HG02623 (cell line): ENCODE measurements at regions not wholly inside any gene's neighbourhood (a gene's known extent, or its start where the extent isn't known, plus 50 kb on each side); places are given as distances from the start of the nearest gene placed in this dataset.
"Not testable (repeated sequence)": the region's sequence is repeated elsewhere in the genome, so short reads cannot be mapped to it uniquely, and the experiment has no call there.

Source experiments
- ATAC-seq: cut with Tn5 transposase; IDR thresholded peaks from one replicate; pipeline ENCODE4 v1.9.1; 2021; ENCODE audit warnings: moderate library complexity; ENCODE audit not compliant: unreplicated experiment

GRCh38 chrX:111041018-111041462 lies 55.0 kb upstream of the PAK3 start:
- ATAC-seq: no peak

DNA sequence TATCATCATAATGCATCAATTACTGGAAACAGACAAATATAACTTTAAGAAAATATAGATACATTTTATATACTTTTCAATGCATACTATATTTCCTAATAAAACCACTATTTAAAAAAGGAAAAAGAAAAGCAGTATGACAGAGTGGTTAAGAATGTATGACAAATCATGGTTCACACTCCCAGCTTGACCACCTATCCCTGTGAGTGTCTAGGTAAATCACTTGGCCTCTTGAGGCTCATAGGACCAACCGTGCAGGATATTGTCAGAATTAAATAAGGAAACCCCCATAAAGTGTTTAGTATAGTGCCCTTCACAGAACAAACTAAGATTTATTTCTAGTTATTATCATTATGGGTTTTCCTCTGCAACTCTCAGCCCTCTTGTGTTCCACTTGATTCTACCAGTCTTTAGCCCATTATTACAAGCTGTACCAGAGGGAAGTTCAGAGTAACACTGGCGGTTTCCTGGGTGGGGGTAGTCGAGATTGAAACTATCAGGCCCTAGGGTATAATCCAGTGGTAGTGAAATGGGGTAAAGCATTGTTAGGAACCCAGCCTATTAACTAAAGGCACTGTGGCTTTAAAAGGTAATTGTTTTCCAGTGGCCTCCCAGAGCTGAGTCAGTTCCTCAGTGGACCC lies 55.5 kb upstream of the PAK3 start:
- no peak for ATAC-seq

- ATAC-seq: no peak
Measured at GRCh38 chrX:111039606-111040005, 56.4 kb upstream of the PAK3 start.

DNA sequence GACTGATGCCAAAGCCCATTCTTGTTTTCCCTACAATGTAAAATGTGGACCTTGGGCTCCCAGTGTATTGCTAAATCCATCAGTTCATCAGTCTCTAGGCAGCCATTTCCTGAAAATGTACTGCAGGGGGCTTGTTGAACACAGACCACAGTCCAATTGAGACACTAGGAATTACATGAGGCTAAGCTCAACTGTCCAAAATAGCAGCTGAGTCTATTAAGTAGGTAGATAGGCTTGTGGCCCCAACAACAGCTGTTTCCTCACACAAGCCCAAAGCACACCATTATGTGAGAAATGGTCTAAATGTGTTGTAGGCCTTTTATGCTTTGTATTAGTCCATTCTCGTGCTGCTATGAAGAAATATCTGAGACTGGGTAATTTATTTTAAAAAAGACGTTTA lies 60.0 kb upstream of the PAK3 start:
- ATAC-seq: no peak

GRCh38 chrX:111035256-111035655 lies 60.7 kb upstream of the PAK3 start:
- no peak for ATAC-seq

- ATAC-seq: not testable (repeated sequence)
Measured at GRCh38 chrX:111022998-111023397, 73.0 kb upstream of the PAK3 start.

GRCh38 chrX:111020283-111020682 lies 75.7 kb upstream of the PAK3 start:
- ATAC-seq: no peak

DNA sequence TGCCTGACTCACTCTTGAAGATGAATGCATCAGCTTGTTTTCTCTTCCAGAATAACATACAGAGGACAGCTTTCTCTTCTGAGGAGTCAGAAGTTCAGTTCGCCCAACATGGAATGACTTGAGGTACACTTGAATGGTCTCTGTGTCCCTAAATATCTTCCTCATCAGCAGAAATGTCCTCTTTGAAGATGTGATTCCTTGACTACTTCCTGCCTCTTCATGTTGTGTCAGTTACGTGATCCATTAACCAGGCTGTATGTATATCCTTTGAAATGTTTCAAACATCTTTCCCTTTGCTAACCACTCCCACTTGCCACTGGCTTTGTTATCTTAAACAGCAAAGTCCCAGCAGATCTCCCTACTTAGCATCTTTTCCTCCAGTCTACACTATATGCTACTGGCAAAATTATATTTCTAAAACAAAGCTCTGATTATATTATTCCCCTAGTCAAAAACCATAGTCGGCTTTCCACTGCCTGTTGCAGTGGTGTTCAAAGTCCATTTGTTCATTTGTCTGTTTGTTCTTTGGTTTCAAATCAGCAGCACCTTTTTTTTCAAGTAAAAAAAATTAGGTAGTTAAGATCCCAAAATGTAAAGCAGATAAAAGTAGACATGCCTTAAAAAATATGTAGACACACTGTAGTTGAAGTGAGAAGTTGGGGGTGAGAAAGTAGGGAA lies 82.1 kb upstream of the PAK3 start:
- no peak for ATAC-seq

GRCh38 chrX:111010111-111010510 lies 85.9 kb upstream of the PAK3 start:
- no peak for ATAC-seq

DNA sequence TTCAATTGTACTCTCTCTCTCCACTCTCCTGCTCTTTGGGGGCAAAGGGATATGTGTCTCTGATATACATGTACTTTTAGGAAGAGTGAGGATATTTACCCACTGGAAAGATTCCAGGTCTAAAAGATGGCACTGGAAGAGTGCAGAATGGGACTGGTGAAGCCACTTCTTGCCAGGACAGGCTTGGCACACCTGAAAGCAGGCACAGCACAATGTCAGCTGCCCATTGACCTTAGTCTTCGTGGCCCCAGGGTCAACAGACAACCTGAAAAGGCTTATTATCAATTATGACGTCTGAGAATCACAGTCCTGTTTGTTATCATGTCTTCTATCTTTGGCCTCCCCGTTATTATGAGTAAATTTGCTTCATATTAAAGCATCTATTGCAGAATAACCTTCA lies 86.7 kb upstream of the PAK3 start:
- ATAC-seq: no peak

DNA sequence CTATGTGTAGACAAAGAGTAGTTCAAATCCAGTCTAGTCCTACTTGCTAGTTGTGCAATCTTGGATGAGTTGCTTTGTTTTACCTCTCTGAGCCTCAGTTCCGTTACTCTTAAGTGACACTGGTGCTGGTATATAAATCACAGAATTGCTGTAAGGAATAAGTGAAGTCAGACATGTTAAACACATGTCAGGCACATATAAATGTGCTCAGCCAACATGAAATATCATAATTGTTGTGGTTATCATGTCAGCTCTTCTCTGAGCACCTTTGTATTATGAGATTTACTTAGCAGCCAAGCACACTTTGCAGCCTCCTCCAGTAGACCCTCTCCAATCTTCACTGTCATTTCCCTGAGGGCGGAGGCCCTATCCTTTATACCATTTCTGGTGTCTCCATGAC lies 87.9 kb upstream of the PAK3 start:
- no peak for ATAC-seq

GRCh38 chrX:111007238-111007637 lies 88.8 kb upstream of the PAK3 start:
- ATAC-seq: no peak

GRCh38 chrX:111006116-111006515 lies 89.9 kb upstream of the PAK3 start:
- no peak for ATAC-seq

DNA sequence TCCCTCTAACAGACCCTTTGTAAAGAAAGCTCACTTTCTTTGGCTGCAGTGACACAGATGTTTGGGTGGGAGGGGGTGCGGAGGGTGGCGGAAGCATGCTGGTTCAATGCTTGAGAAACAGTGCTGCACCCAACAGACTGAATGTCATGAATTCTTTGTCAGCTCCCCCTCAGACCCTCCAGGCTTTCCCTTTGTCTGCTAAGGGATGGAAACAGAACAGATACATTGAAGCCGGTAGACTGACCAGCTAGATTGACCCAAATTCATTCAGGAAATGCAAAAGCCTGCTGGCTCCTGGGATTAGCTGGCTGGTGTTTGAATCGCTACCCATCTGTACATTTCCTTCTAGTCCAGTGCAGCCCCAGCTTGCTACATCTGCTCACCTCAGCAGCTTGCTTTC lies 90.8 kb upstream of the PAK3 start:
- no peak for ATAC-seq

DNA sequence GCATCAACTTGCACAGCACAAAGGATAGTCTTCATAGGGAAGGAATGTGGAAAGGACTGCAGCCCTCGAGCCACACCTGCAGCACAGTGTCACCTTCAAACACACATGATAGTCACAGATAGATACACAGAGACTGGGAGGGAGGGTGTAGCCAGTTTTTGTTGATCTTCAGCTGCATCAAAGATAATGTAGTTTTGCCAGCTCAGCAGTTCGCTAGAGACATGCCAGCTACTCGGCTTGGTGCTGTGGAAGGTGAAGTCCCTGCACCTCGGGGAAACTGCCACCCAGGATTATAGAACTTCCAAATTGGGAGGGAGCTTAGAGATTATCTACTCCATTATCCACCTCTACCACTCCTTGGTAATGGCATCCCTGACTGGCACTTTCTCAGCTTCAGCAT lies 92.9 kb upstream of the PAK3 start:
- no peak for ATAC-seq

DNA sequence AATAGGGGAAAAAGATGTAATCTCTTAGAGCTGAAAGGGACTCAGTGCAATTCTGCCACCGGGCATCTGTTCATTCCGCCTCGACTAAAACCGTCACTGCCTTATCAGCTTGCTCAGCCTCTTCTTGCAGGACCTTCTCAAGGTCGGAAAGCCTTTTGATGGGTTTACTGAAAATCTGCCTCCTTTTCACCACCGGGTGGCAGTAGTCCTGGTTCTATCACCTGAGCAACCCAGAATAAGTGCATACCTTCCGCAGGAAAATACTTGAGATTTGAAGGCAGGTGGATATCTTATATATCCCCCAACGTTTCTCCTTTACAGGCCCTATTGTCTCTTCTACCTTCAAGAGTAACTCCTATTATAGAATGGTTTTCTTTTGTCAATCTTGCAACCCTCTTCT lies 103.4 kb upstream of the PAK3 start:
- ATAC-seq: no peak

GRCh38 chrX:110989869-110990268 lies 106.1 kb upstream of the PAK3 start:
- ATAC-seq: no peak

GRCh38 chrX:110989447-110989846 lies 106.5 kb upstream of the PAK3 start:
- ATAC-seq: no peak

- ATAC-seq: no peak
Measured at GRCh38 chrX:110987292-110987691, 108.7 kb upstream of the PAK3 start.

DNA sequence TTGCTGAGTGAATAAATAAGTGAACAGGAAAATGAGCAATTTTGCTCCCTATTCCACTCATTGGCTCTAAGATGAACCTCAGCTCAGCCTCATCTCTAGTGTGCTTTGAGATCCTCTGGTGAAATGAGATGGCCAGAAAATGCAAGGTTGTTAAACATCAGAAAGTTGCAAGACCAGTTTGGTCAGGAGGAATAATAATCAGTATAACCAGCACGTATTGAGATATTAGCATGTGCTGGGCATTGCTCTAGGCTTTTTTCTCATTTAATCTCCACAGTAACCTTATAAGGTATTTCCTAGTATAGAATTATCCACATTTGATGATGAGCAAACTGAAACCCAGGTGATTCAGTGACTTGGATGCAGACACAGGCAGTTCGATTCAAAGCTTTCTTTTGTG lies 110.5 kb upstream of the PAK3 start:
- no peak for ATAC-seq

DNA sequence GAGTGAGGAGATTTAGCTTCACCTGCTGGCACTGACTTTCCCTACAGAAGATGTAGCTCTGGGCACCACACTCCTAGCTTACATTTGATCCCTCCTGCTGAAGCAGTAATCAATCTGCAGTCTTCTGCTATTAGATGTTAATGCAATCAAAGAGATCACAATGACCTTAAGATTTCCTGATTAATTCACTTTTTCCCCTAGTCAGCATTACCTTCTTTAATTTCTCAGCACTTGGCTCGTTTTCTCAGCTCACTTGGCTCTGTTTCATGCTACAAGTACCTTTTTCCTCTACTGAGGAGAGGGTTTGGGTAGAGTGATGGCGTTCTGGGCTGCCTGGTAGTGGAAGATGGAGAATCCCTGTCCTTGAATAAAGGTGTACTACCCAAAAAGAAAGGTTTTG lies 113.0 kb upstream of the PAK3 start:
- ATAC-seq: no peak

DNA sequence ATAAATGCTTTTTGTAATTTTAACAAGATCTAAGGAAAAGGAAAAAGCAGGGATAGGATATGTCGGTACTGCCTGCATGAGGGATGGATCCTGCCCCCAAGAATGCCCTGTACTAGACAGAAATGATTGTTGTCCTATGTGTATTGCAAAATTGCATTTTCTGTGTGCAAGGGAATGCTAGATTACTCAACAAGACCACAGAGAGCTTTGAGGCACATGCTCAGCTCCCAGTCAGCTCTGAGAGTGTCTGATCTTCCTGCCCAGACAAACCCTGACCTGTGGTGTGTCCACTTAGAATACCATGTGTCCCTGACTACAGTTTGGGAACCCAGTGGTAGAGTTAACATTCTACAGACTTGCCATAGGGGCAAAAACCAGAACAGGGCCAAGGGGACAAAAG lies 129.2 kb upstream of the PAK3 start:
- no peak for ATAC-seq

- ATAC-seq: no peak
Measured at GRCh38 chrX:110966091-110966454, 129.9 kb upstream of the PAK3 start.
